HG02970 (cell line): ENCODE measurements at regions not wholly inside any gene's neighbourhood (a gene's known extent, or its start where the extent isn't known, plus 50 kb on each side); places are given as distances from the start of the nearest gene placed in this dataset.

ENCODE experiments used
- ATAC-seq: cut with Tn5 transposase; IDR thresholded peaks from one replicate; pipeline ENCODE4 v1.9.1; 2021; ENCODE audit warnings: mild to moderate bottlenecking, moderate library complexity, moderate number of reproducible peaks; ENCODE audit not compliant: unreplicated experiment, low FRiP score

GRCh38 chr2:19141234-19142004 lies 217.0 kb downstream of the OSR1 start:
- no peak for ATAC-seq

- ATAC-seq = no peak
Measured at GRCh38 chr2:19140463-19141208, 217.8 kb downstream of the OSR1 start.

GRCh38 chr2:19139386-19139785 lies 219.0 kb downstream of the OSR1 start:
- no peak for ATAC-seq

DNA sequence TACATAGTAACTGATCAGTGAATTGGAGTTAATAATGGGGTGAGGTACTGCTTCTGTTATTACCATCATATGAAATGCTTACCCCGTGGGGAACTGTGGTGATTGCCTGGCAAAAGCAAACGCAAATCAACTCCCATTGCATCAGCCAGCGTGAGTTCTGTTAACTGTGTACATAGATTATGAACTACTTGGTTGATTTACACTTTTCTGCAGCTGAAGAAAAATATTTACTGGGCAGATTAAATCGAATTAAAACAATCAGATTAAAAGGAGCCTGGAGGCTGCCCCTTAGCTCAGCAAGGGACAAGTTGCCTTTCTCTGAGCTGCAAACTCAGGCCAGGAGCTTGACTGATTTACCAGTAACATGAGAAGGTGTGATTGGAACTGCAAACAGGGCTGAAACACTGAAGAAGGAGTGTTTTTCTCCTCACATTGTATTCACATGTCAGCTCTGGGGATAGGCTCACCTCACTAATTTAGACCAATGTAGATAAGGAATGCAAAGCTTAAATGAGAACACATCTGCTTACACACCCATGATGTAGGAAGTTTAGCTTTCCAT lies 220.1 kb downstream of the OSR1 start:
- no peak for ATAC-seq

DNA sequence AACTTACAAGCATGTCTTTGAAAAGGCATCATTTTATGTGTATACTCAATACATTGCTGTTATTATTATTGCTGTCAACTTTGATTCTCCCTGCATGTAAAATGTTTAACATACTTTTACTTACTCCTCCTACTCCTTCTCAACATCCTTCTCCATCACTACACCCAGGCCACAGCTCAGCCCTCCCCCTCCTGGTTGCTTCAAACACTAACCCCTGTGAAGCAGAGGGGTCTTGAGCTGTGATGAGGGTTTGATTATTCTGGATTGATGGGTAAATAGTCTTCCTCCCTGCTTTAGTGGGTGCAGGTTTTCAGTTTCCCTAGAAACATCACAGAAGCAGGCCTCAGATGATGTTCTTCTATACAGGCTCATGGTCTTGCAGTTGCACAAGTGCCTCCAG lies 221.0 kb downstream of the OSR1 start:
- ATAC-seq = no peak

DNA sequence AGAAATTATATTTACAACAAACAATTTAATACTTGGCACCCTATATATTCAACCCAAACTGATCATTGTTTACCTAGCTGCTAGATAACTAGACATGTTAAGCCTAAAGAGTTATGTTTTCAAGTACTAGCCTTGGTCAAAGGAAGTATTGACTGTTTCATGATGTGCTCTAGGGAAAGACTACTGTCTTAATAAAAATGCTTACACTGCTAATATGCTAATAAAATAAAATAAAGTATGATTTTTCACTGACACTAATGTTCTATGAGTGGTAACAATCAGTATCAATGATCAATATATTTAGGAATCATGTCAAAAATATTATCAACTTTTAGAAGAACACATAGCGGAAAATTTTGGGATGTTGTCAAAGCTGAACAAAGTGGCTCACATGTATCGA lies 225.5 kb downstream of the OSR1 start:
- no peak for ATAC-seq

- no peak for ATAC-seq
Measured at GRCh38 chr2:19131871-19132270, 226.6 kb downstream of the OSR1 start.

GRCh38 chr2:19128148-19128547 lies 230.3 kb downstream of the OSR1 start:
- ATAC-seq = no peak

DNA sequence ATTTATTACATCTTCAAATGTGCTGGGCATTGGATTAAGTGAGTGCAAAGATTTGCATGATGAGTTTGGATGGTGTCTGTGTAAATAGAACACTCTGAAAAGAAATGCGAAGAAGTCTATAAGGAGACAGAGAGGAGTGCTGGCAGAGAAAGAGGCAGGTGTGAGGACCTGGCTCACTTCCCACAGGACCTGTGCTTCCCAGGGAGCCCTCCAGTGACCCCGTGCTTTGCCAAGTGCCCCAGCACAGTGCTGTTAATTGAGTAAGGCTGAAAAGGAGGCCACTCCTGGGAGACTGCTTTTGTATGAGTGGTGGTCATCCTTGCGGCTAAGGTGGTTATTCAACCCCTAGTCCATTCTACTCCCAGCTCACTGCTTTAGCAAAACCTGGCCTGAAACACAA lies 230.8 kb downstream of the OSR1 start:
- no peak for ATAC-seq

DNA sequence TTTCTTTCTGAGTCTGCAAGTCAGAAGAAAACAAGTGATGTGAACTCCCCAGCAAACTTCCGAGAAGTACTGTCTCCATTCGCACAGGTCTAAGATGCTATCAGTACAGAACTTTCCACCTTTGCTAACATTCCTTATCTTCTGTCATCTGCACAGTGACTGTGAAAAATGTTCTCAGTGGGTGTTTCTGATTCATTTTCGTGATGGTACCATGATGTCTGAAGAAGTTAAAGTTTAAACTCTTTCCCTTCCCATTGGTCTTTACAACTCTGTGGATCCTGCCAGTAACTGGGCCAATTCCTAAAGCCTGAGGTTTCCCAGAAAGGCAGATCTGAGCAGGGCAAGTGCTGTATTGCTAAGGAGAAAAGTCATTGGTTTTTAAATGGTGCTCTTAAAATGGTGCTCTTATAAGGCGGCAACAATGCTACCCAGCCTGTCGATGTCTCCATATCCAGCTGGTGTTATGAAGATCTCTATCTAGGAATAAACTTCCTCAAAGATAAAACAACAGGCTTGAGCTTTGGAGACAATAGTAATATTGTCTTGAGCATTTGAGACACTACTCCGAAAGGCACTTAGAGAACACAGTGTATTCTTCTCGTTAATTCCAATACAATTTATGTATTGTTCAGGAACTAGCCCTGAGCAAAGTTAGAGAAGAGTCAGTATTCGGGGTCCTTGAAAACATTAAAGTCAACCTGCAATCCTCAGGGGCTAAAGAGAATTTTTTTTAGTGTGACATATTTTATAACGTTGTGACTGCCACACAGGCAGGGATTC lies 232.3 kb downstream of the OSR1 start:
- ATAC-seq = no peak

GRCh38 chr2:19124135-19124534 lies 234.3 kb downstream of the OSR1 start:
- no peak for ATAC-seq

- ATAC-seq = no peak
Measured at GRCh38 chr2:19123556-19123955, 234.9 kb downstream of the OSR1 start.

- no peak for ATAC-seq
Measured at GRCh38 chr2:19122220-19122619, 236.2 kb downstream of the OSR1 start.

GRCh38 chr2:19120941-19121750 lies 237.3 kb downstream of the OSR1 start:
- ATAC-seq = no peak

GRCh38 chr2:19120181-19120580 lies 238.2 kb downstream of the OSR1 start:
- ATAC-seq = no peak

GRCh38 chr2:19119326-19120001 lies 239.0 kb downstream of the OSR1 start:
- no peak for ATAC-seq

- no peak for ATAC-seq
Measured at GRCh38 chr2:19116918-19117317, 241.5 kb downstream of the OSR1 start.

GRCh38 chr2:19114754-19115231 lies 243.6 kb downstream of the OSR1 start:
- ATAC-seq = no peak

GRCh38 chr2:19114126-19114525 lies 244.3 kb downstream of the OSR1 start:
- no peak for ATAC-seq
